ENCODE measurements at regions not wholly inside any gene's neighbourhood (a gene's known extent, or its start where the extent isn't known, plus 50 kb on each side); places are given as distances from the start of the nearest gene placed in this dataset.

DNA sequence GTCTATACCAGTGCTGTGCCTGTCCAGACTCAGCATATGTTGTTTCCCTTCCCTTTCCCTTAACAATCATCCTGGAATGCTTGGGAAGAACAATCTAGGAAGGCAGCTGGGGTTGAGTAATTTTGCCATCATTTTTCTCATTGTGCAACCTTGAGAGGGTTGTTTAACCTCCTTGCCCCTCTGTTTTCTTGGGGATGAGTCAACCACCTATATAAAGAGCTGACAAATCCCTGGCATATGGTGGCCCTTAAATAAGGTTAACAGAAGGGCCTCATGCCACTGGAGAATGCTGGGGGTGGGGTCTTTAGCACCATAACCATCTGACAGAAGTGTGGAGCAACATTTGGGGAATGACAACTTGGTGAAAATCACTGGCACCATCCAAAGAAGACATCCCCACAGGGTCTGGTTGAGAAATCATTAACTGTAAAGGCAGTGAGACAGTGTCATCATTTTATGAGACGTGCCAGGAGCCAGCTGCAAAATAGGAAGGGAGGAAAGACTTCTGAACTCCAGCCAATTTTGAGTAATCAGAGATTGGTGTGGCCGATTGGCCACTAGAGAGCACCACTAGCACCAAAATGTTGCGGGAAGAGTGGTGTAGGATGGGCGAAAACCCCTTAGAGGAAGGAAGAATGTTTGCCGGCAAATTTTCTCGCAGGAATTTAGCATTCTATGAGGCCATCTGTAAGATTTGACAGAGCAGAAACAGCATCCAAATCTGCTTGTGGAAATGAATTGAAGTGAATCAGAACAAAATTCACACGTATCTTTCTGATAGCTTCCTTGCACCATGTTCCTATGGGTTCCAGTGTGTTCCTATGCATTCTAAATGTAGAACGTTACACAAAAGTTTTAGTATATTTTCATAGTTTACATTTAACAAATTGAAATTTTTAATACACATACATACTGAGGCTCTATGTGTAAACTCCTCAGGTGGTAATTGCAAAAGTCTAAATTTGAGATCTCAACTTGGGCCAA, 113.8 kb downstream of the MSX2 start:
- TF ChIP-seq, protein P1, sequence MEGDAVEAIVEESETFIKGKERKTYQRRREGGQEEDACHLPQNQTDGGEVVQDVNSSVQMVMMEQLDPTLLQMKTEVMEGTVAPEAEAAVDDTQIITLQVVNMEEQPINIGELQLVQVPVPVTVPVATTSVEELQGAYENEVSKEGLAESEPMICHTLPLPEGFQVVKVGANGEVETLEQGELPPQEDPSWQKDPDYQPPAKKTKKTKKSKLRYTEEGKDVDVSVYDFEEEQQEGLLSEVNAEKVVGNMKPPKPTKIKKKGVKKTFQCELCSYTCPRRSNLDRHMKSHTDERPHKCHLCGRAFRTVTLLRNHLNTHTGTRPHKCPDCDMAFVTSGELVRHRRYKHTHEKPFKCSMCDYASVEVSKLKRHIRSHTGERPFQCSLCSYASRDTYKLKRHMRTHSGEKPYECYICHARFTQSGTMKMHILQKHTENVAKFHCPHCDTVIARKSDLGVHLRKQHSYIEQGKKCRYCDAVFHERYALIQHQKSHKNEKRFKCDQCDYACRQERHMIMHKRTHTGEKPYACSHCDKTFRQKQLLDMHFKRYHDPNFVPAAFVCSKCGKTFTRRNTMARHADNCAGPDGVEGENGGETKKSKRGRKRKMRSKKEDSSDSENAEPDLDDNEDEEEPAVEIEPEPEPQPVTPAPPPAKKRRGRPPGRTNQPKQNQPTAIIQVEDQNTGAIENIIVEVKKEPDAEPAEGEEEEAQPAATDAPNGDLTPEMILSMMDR (conservative IDR thresholded peaks at IDR 0.05; ENCODE audit: low read depth, low read length), result peak; percentile 48; the same call in 1 of the 2 replicates
- no peak for TF ChIP-seq EZH2 (IDR thresholded peaks at IDR 0.05; ENCODE audit: borderline replicate concordance, low read depth, low read length, poor library complexity, severe bottlenecking)

All from A673 (cell line).